ENCODE measurements at regions not wholly inside any gene's neighbourhood (a gene's known extent, or its start where the extent isn't known, plus 50 kb on each side); places are given as distances from the start of the nearest gene placed in this dataset.

DNA sequence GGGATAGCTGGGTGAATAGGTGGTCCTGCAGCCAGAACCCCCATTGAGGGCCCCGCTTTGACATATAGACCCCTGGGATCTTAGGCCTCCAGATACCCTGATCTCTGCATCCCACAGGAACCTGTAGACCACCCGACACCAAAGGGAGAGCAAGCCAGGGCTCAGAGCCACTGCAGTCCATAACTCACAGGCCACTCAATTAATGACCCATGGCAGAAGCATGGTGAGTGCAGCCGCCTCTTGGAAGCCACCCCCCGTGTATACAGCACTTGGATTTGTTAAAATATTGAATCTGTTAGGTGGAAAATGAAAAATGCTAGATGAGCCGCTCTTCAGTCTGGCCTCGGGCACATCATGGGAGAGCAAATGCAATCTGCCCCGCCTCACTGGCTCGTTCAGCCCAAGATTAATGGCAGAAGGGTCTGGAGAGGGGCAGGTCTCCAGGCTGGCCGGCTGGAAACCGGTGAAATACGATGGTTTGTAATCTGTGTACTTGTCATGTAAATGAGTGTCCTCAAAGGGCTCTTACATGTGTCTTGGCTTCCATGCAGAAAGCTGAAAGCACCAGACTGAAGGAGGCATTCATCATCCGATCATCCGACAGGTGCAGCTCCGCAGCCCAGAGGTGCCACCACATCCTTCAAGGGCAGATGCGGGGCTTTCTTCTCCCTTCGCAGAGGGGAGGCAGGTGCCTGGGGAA is 111.3 kb downstream of the OLFM1 start:
- TF ChIP-seq, protein P1, sequence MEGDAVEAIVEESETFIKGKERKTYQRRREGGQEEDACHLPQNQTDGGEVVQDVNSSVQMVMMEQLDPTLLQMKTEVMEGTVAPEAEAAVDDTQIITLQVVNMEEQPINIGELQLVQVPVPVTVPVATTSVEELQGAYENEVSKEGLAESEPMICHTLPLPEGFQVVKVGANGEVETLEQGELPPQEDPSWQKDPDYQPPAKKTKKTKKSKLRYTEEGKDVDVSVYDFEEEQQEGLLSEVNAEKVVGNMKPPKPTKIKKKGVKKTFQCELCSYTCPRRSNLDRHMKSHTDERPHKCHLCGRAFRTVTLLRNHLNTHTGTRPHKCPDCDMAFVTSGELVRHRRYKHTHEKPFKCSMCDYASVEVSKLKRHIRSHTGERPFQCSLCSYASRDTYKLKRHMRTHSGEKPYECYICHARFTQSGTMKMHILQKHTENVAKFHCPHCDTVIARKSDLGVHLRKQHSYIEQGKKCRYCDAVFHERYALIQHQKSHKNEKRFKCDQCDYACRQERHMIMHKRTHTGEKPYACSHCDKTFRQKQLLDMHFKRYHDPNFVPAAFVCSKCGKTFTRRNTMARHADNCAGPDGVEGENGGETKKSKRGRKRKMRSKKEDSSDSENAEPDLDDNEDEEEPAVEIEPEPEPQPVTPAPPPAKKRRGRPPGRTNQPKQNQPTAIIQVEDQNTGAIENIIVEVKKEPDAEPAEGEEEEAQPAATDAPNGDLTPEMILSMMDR (IDR thresholded peaks at IDR 0.05 in 4 of 5, conservative IDR thresholded peaks at IDR 0.05 in 1 of 5) = no peak
- no peak for TF ChIP-seq POLR2A (IDR thresholded peaks at IDR 0.05)

Measured in gastrocnemius medialis (tissue), 4 donors.